AG09309 (cell line): ENCODE measurements at regions not wholly inside any gene's neighbourhood (a gene's known extent, or its start where the extent isn't known, plus 50 kb on each side); places are given as distances from the start of the nearest gene placed in this dataset.

ENCODE experiments used
- DNase-seq: peaks from one replicate; pipeline ENCODE4 v3.0.0-alpha.2; 2010; ENCODE audit warnings: low read depth
- H3K4me3 ChIP-seq: 2 replicates; pipeline ENCODE4 v1.5.1; 2011; ENCODE audit warnings: mild to moderate bottlenecking, low read depth, low read length, moderate library complexity; ENCODE audit not compliant: control insufficient read depth
- CTCF ChIP-seq: IDR thresholded peaks from 2 replicates; pipeline ENCODE4 v1.5.1; 2011; ENCODE audit warnings: mild to moderate bottlenecking, low read depth, low read length, inconsistent platforms; ENCODE audit not compliant: insufficient read depth, control insufficient read depth; ENCODE audit errors: missing control alignments

- no peak for TF ChIP-seq CTCF
- DNase-seq = no peak
- H3K4me3 ChIP-seq = no peak overlapping the region
Observed at GRCh38 chr2:237012004-237012403, 73.7 kb upstream of the COPS8 start.

- DNase-seq = no peak
- TF ChIP-seq CTCF = no peak
- no peak overlapping the region for H3K4me3 ChIP-seq
Observed at GRCh38 chr2:237012577-237013267, 73.0 kb upstream of the COPS8 start.

- no peak for TF ChIP-seq CTCF
- DNase-seq = no peak
- H3K4me3 ChIP-seq = no peak overlapping the region
Observed at GRCh38 chr2:237016121-237016915, 69.4 kb upstream of the COPS8 start.

GRCh38 chr2:237020090-237020489 is 65.6 kb upstream of the COPS8 start:
- no peak for TF ChIP-seq CTCF
- no peak overlapping the region for H3K4me3 ChIP-seq
- DNase-seq = no peak

GRCh38 chr2:237022533-237022932 is 63.2 kb upstream of the COPS8 start:
- TF ChIP-seq CTCF = no peak
- no peak for DNase-seq
- H3K4me3 ChIP-seq = no peak overlapping the region

- no peak for DNase-seq
Observed at GRCh38 chr2:237024255-237024654, 61.4 kb upstream of the COPS8 start.

More at GRCh38 chr2:237024255-237024654, 61.4 kb upstream of the COPS8 start:
- H3K4me3 ChIP-seq = no peak overlapping the region
- TF ChIP-seq CTCF = no peak
